ENCODE measurements at regions not wholly inside any gene's neighbourhood (a gene's known extent, or its start where the extent isn't known, plus 50 kb on each side); places are given as distances from the start of the nearest gene placed in this dataset.

GRCh38 chr5:29061381-29061780, 2023.0 kb upstream of the CDH9 start:
- Histone ChIP-seq H3K27ac (ENCODE audit: insufficient read depth, low read length) (no peak overlapping the region), H3K4me2 (ENCODE audit: extremely low read depth, insufficient read depth, low read length) (no peak overlapping the region), H3K27me3 (ENCODE audit: control insufficient read depth, insufficient read depth, low read length) (no peaks in the 10 kb centered on the region), H3K36me3 (ENCODE audit: control insufficient read depth, insufficient read depth, low read length) (no peaks in the 10 kb centered on the region), H4K20me1 (ENCODE audit: control insufficient read depth, extremely low read depth, insufficient read depth, low read length) (no peaks in the 10 kb centered on the region), H3K4me1 (ENCODE audit: control insufficient read depth, extremely low read depth, insufficient read depth, low read length) (no peaks in the 10 kb centered on the region), H3K9ac (ENCODE audit: insufficient read depth, low read length) (no peak overlapping the region), H2AFZ (ENCODE audit: low read length) (no peak overlapping the region), H3K79me2 (ENCODE audit: control insufficient read depth, insufficient read depth, low read length) (no peaks in the 10 kb centered on the region), H3K9me3 (ENCODE audit: control insufficient read depth, insufficient read depth, low read depth, low read length) (no peaks in the 10 kb centered on the region), H3K4me3 (replicated peaks in 1 of 4; ENCODE audit: control extremely low read depth in 1 of 4, insufficient read depth in 1 of 4, low read depth in 3 of 4, low read length in 4 of 4) (no peak overlapping the region)
- TF ChIP-seq CTCF (conservative IDR thresholded peaks at IDR 0.05 in 1 of 2, IDR thresholded peaks at IDR 0.05 in 1 of 2; ENCODE audit: low read depth in 1 of 2, low read length in 2 of 2) = no peak
- TF ChIP-seq EZH2 (IDR thresholded peaks at IDR 0.05; ENCODE audit: low read length, missing control alignments) = no peak
- no peak for DNase-seq (ENCODE audit: low read depth in 2 of 2)

- TF ChIP-seq EZH2 (IDR thresholded peaks at IDR 0.05; ENCODE audit: low read length, missing control alignments) = no peak
Observed at GRCh38 chr5:29054694-29055093, 2016.3 kb upstream of the CDH9 start.

DNA sequence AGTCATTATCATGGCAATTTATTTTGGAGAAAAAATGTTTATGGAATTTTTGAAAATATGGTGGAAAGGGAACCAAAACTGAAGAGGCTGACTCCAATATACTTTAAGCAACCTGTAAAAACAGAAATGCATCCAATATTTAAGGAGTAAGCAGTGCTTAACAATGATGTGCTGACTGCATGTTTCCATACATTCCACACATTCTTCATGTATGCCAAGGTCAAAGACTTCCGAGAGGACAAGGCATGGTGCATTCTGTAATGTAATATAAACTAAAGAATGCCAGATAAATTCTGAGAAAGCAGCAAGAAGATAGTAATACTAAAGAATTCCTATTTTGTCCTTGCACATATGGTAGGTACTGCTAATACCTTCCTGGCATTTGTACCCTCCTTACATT, 2015.9 kb upstream of the CDH9 start:
- Histone ChIP-seq H4K20me1 (ENCODE audit: control insufficient read depth, extremely low read depth, insufficient read depth, low read length) (no peaks in the 10 kb centered on the region), H3K4me3 (replicated peaks in 1 of 4; ENCODE audit: control extremely low read depth in 1 of 4, insufficient read depth in 1 of 4, low read depth in 3 of 4, low read length in 4 of 4) (no peak overlapping the region), H3K9ac (ENCODE audit: insufficient read depth, low read length) (no peak overlapping the region), H3K27ac (ENCODE audit: insufficient read depth, low read length) (no peak overlapping the region), H3K9me3 (ENCODE audit: control insufficient read depth, insufficient read depth, low read depth, low read length) (no peaks in the 10 kb centered on the region), H3K4me1 (ENCODE audit: control insufficient read depth, extremely low read depth, insufficient read depth, low read length) (no peaks in the 10 kb centered on the region), H3K27me3 (ENCODE audit: control insufficient read depth, insufficient read depth, low read length) (no peaks in the 10 kb centered on the region), H3K36me3 (ENCODE audit: control insufficient read depth, insufficient read depth, low read length) (no peaks in the 10 kb centered on the region), H3K4me2 (ENCODE audit: extremely low read depth, insufficient read depth, low read length) (no peak overlapping the region), H3K79me2 (ENCODE audit: control insufficient read depth, insufficient read depth, low read length) (no peaks in the 10 kb centered on the region), H2AFZ (ENCODE audit: low read length) (no peak overlapping the region)
- no peak for DNase-seq (ENCODE audit: low read depth in 2 of 2)
- no peak for TF ChIP-seq EZH2 (IDR thresholded peaks at IDR 0.05; ENCODE audit: low read length, missing control alignments)
- no peak for TF ChIP-seq CTCF (conservative IDR thresholded peaks at IDR 0.05 in 1 of 2, IDR thresholded peaks at IDR 0.05 in 1 of 2; ENCODE audit: low read depth in 1 of 2, low read length in 2 of 2)

More at GRCh38 chr5:29054694-29055093, 2016.3 kb upstream of the CDH9 start:
- Histone ChIP-seq H3K79me2 (ENCODE audit: control insufficient read depth, insufficient read depth, low read length) (no peaks in the 10 kb centered on the region), H2AFZ (ENCODE audit: low read length) (no peak overlapping the region), H3K9me3 (ENCODE audit: control insufficient read depth, insufficient read depth, low read depth, low read length) (no peaks in the 10 kb centered on the region), H3K4me1 (ENCODE audit: control insufficient read depth, extremely low read depth, insufficient read depth, low read length) (no peaks in the 10 kb centered on the region), H3K9ac (ENCODE audit: insufficient read depth, low read length) (no peak overlapping the region), H3K27me3 (ENCODE audit: control insufficient read depth, insufficient read depth, low read length) (no peaks in the 10 kb centered on the region), H3K27ac (ENCODE audit: insufficient read depth, low read length) (no peak overlapping the region), H3K4me3 (replicated peaks in 1 of 4; ENCODE audit: control extremely low read depth in 1 of 4, insufficient read depth in 1 of 4, low read depth in 3 of 4, low read length in 4 of 4) (no peak overlapping the region), H4K20me1 (ENCODE audit: control insufficient read depth, extremely low read depth, insufficient read depth, low read length) (no peaks in the 10 kb centered on the region), H3K4me2 (ENCODE audit: extremely low read depth, insufficient read depth, low read length) (no peak overlapping the region), H3K36me3 (ENCODE audit: control insufficient read depth, insufficient read depth, low read length) (no peaks in the 10 kb centered on the region)
- no peak for DNase-seq (ENCODE audit: low read depth in 2 of 2)

Measured in fibroblast of lung (primary cell).